ENCODE measurements at regions not wholly inside any gene's neighbourhood (a gene's known extent, or its start where the extent isn't known, plus 50 kb on each side); places are given as distances from the start of the nearest gene placed in this dataset.

DNA sequence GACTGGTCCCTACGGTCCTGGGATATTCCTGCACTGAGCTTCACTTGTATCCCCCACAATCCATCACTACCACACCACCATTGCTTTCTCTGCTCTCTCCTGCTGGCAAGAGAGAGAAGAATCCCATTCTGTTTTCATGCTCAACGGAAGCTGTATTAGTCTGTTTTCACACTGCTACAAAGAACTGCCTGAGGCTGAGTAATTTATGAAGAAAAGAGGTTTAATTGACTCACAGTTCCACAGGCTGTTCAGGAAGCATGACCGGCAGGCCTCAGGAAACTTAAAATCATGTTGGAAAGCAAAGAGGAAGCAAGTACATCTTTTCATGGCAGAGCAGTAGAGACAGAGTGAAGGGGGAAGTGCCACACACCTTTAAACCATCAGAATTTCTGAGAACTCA is 260.4 kb upstream of the LYZL1 start:
- no peak overlapping the region for H3K9ac ChIP-seq (ENCODE audit: insufficient read depth, low read length)
- H3K9me3 ChIP-seq (ENCODE audit: control insufficient read depth, insufficient read depth, low read depth, low read length): no peaks in the 10 kb centered on the region
- no peak for DNase-seq (ENCODE audit: low read depth in 2 of 2)
- TF ChIP-seq EZH2 (IDR thresholded peaks at IDR 0.05; ENCODE audit: low read length, missing control alignments) (no peak), CTCF (conservative IDR thresholded peaks at IDR 0.05 in 1 of 2, IDR thresholded peaks at IDR 0.05 in 1 of 2; ENCODE audit: low read depth in 1 of 2, low read length in 2 of 2) (no peak)
- H3K4me2 ChIP-seq (ENCODE audit: extremely low read depth, insufficient read depth, low read length): no peak overlapping the region
- no peaks in the 10 kb centered on the region for H4K20me1 ChIP-seq (ENCODE audit: control insufficient read depth, extremely low read depth, insufficient read depth, low read length)
- no peak overlapping the region for H2AFZ ChIP-seq (ENCODE audit: low read length)
- H3K27me3 ChIP-seq (ENCODE audit: control insufficient read depth, insufficient read depth, low read length): no peaks in the 10 kb centered on the region
- H3K27ac ChIP-seq (ENCODE audit: insufficient read depth, low read length): no peak overlapping the region
- no peaks in the 10 kb centered on the region for H3K79me2 ChIP-seq (ENCODE audit: control insufficient read depth, insufficient read depth, low read length)
- no peak overlapping the region for H3K4me3 ChIP-seq (replicated peaks in 1 of 4; ENCODE audit: control extremely low read depth in 1 of 4, insufficient read depth in 1 of 4, low read depth in 3 of 4, low read length in 4 of 4)
- no peaks in the 10 kb centered on the region for H3K4me1 ChIP-seq (ENCODE audit: control insufficient read depth, extremely low read depth, insufficient read depth, low read length)
- H3K36me3 ChIP-seq (ENCODE audit: control insufficient read depth, insufficient read depth, low read length): no peaks in the 10 kb centered on the region

- Histone ChIP-seq H3K4me2 (ENCODE audit: extremely low read depth, insufficient read depth, low read length) (no peak overlapping the region), H2AFZ (ENCODE audit: low read length) (no peak overlapping the region), H3K4me3 (replicated peaks in 1 of 4; ENCODE audit: control extremely low read depth in 1 of 4, insufficient read depth in 1 of 4, low read depth in 3 of 4, low read length in 4 of 4) (no peak overlapping the region), H3K9me3 (ENCODE audit: control insufficient read depth, insufficient read depth, low read depth, low read length) (no peaks in the 10 kb centered on the region), H3K9ac (ENCODE audit: insufficient read depth, low read length) (no peak overlapping the region), H3K79me2 (ENCODE audit: control insufficient read depth, insufficient read depth, low read length) (no peaks in the 10 kb centered on the region), H3K4me1 (ENCODE audit: control insufficient read depth, extremely low read depth, insufficient read depth, low read length) (no peaks in the 10 kb centered on the region), H3K27ac (ENCODE audit: insufficient read depth, low read length) (no peak overlapping the region), H4K20me1 (ENCODE audit: control insufficient read depth, extremely low read depth, insufficient read depth, low read length) (no peaks in the 10 kb centered on the region), H3K27me3 (ENCODE audit: control insufficient read depth, insufficient read depth, low read length) (no peaks in the 10 kb centered on the region), H3K36me3 (ENCODE audit: control insufficient read depth, insufficient read depth, low read length) (no peaks in the 10 kb centered on the region)
- peak in 1 of 2 donors; percentile 31 for DNase-seq (ENCODE audit: low read depth in 2 of 2)
- TF ChIP-seq CTCF (conservative IDR thresholded peaks at IDR 0.05 in 1 of 2, IDR thresholded peaks at IDR 0.05 in 1 of 2; ENCODE audit: low read depth in 1 of 2, low read length in 2 of 2) (no peak), EZH2 (IDR thresholded peaks at IDR 0.05; ENCODE audit: low read length, missing control alignments) (no peak)
Measured at GRCh38 chr10:29030900-29031299, 258.0 kb upstream of the LYZL1 start.

GRCh38 chr10:29032169-29032568 is 256.7 kb upstream of the LYZL1 start:
- Histone ChIP-seq H3K27me3 (ENCODE audit: control insufficient read depth, insufficient read depth, low read length) (no peaks in the 10 kb centered on the region), H3K36me3 (ENCODE audit: control insufficient read depth, insufficient read depth, low read length) (no peaks in the 10 kb centered on the region), H3K9ac (ENCODE audit: insufficient read depth, low read length) (no peak overlapping the region), H3K79me2 (ENCODE audit: control insufficient read depth, insufficient read depth, low read length) (no peaks in the 10 kb centered on the region), H3K4me1 (ENCODE audit: control insufficient read depth, extremely low read depth, insufficient read depth, low read length) (no peaks in the 10 kb centered on the region), H3K9me3 (ENCODE audit: control insufficient read depth, insufficient read depth, low read depth, low read length) (no peaks in the 10 kb centered on the region), H3K4me2 (ENCODE audit: extremely low read depth, insufficient read depth, low read length) (no peak overlapping the region), H4K20me1 (ENCODE audit: control insufficient read depth, extremely low read depth, insufficient read depth, low read length) (no peaks in the 10 kb centered on the region), H2AFZ (ENCODE audit: low read length) (no peak overlapping the region), H3K4me3 (replicated peaks in 1 of 4; ENCODE audit: control extremely low read depth in 1 of 4, insufficient read depth in 1 of 4, low read depth in 3 of 4, low read length in 4 of 4) (no peak overlapping the region), H3K27ac (ENCODE audit: insufficient read depth, low read length) (no peak overlapping the region)
- no peak for DNase-seq (ENCODE audit: low read depth in 2 of 2)
- TF ChIP-seq CTCF (conservative IDR thresholded peaks at IDR 0.05 in 1 of 2, IDR thresholded peaks at IDR 0.05 in 1 of 2; ENCODE audit: low read depth in 1 of 2, low read length in 2 of 2): no peak
- no peak for TF ChIP-seq EZH2 (IDR thresholded peaks at IDR 0.05; ENCODE audit: low read length, missing control alignments)

Data from fibroblast of lung (primary cell).